ENCODE measurements at regions not wholly inside any gene's neighbourhood (a gene's known extent, or its start where the extent isn't known, plus 50 kb on each side); places are given as distances from the start of the nearest gene placed in this dataset.

GRCh38 chr2:44839771-44840502 lies 101.6 kb upstream of the SIX3 start:
- Histone ChIP-seq H3K4me2 (ENCODE audit: low read length) (no peak overlapping the region), H3K4me3 (ENCODE audit: low read length) (no peak overlapping the region), H3K36me3 (ENCODE audit: low read depth, low read length) (no peaks in the 10 kb centered on the region), H3K9me3 (ENCODE audit: low read length) (no peaks in the 10 kb centered on the region), H3K9ac (ENCODE audit: low read length) (no peak overlapping the region), H4K20me1 (ENCODE audit: low read length) (no peaks in the 10 kb centered on the region), H2AFZ (ENCODE audit: low read length) (no peak overlapping the region), H3F3A (ENCODE audit: low read length, unreplicated experiment) (no peaks in the 10 kb centered on the region), H3K27me3 (ENCODE audit: low read length) (peaks cover 17% of the 10 kb centered on the region; the same call in 1 of the 2 replicates), H3K4me1 (ENCODE audit: insufficient read depth, low read length) (no peaks in the 10 kb centered on the region), H3K79me2 (ENCODE audit: low read length) (no peaks in the 10 kb centered on the region), H3K27ac (ENCODE audit: low read length) (no peak overlapping the region), H3K9me2 (replicated peaks; ENCODE audit: low read length) (no peaks in the 10 kb centered on the region)
- CTCF ChIA-PET: no interaction called here
- no peak for TF ChIP-seq EZH2phosphoT487 (IDR thresholded peaks at IDR 0.05; ENCODE audit: borderline replicate concordance, low read length)
- TF ChIP-seq, protein P1, sequence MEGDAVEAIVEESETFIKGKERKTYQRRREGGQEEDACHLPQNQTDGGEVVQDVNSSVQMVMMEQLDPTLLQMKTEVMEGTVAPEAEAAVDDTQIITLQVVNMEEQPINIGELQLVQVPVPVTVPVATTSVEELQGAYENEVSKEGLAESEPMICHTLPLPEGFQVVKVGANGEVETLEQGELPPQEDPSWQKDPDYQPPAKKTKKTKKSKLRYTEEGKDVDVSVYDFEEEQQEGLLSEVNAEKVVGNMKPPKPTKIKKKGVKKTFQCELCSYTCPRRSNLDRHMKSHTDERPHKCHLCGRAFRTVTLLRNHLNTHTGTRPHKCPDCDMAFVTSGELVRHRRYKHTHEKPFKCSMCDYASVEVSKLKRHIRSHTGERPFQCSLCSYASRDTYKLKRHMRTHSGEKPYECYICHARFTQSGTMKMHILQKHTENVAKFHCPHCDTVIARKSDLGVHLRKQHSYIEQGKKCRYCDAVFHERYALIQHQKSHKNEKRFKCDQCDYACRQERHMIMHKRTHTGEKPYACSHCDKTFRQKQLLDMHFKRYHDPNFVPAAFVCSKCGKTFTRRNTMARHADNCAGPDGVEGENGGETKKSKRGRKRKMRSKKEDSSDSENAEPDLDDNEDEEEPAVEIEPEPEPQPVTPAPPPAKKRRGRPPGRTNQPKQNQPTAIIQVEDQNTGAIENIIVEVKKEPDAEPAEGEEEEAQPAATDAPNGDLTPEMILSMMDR (conservative IDR thresholded peaks at IDR 0.05; ENCODE audit: low read depth, low read length): no peak
- no peak for TF ChIP-seq EZH2 (IDR thresholded peaks at IDR 0.05; ENCODE audit: low read length, unreplicated experiment)
- DNase-seq (no peak), ATAC-seq (no peak)
- intact Hi-C loops (cut with micrococcal nuclease): no loop called here
- BruUV-seq (replicated peaks): no TSS peak
- POLR2A ChIA-PET (ENCODE audit: unreplicated experiment): interaction anchor here (0.6 kb wide), 1 partner anchor 163 kb away, joined by 4 read pairs; no protein-coding TSS in a partner anchor

- no peaks in the 10 kb centered on the region for H3F3A ChIP-seq (ENCODE audit: low read length, unreplicated experiment)
- H3K9me2 ChIP-seq (replicated peaks; ENCODE audit: low read length): no peaks in the 10 kb centered on the region
- H3K4me2 ChIP-seq (ENCODE audit: low read length): no peak overlapping the region
- no peak overlapping the region for H3K4me3 ChIP-seq (ENCODE audit: low read length)
- intact Hi-C loops (cut with micrococcal nuclease): no loop called here
- POLR2A ChIA-PET (ENCODE audit: unreplicated experiment): no interaction called here
- CTCF ChIA-PET: no interaction called here
- ATAC-seq: no peak
- no peak overlapping the region for H3K9ac ChIP-seq (ENCODE audit: low read length)
- H2AFZ ChIP-seq (ENCODE audit: low read length): no peak overlapping the region
- no peaks in the 10 kb centered on the region for H3K4me1 ChIP-seq (ENCODE audit: insufficient read depth, low read length)
- H3K36me3 ChIP-seq (ENCODE audit: low read depth, low read length): no peaks in the 10 kb centered on the region
- no peak overlapping the region for H3K27ac ChIP-seq (ENCODE audit: low read length)
- H3K27me3 ChIP-seq (ENCODE audit: low read length): peaks cover 17% of the 10 kb centered on the region; the same call in 1 of the 2 replicates
- H4K20me1 ChIP-seq (ENCODE audit: low read length): no peaks in the 10 kb centered on the region
- no peak for DNase-seq
- no peaks in the 10 kb centered on the region for H3K79me2 ChIP-seq (ENCODE audit: low read length)
- TF ChIP-seq, protein P1 (conservative IDR thresholded peaks at IDR 0.05; ENCODE audit: low read depth, low read length): no peak
- no peak for TF ChIP-seq EZH2 (IDR thresholded peaks at IDR 0.05; ENCODE audit: low read length, unreplicated experiment)
- TF ChIP-seq EZH2phosphoT487 (IDR thresholded peaks at IDR 0.05; ENCODE audit: borderline replicate concordance, low read length): no peak
- H3K9me3 ChIP-seq (ENCODE audit: low read length): no peaks in the 10 kb centered on the region
- BruUV-seq (replicated peaks): no TSS peak
Measured at GRCh38 chr2:44840503-44840850, 101.0 kb upstream of the SIX3 start.

GRCh38 chr2:44843086-44843485 lies 98.4 kb upstream of the SIX3 start:
- ChIA-PET CTCF (no interaction called here), POLR2A (ENCODE audit: unreplicated experiment) (no interaction called here)
- Histone ChIP-seq H4K20me1 (ENCODE audit: low read length) (no peaks in the 10 kb centered on the region), H3K9ac (ENCODE audit: low read length) (no peak overlapping the region), H3K4me1 (ENCODE audit: insufficient read depth, low read length) (no peaks in the 10 kb centered on the region), H3K79me2 (ENCODE audit: low read length) (no peaks in the 10 kb centered on the region), H3K9me3 (ENCODE audit: low read length) (no peaks in the 10 kb centered on the region), H3K9me2 (replicated peaks; ENCODE audit: low read length) (no peaks in the 10 kb centered on the region), H2AFZ (ENCODE audit: low read length) (no peak overlapping the region), H3K4me2 (ENCODE audit: low read length) (no peak overlapping the region), H3K4me3 (ENCODE audit: low read length) (no peak overlapping the region), H3F3A (ENCODE audit: low read length, unreplicated experiment) (no peaks in the 10 kb centered on the region), H3K27ac (ENCODE audit: low read length) (no peak overlapping the region), H3K27me3 (ENCODE audit: low read length) (peaks cover 22% of the 10 kb centered on the region), H3K36me3 (ENCODE audit: low read depth, low read length) (no peaks in the 10 kb centered on the region)
- no TSS peak for BruUV-seq (replicated peaks)
- TF ChIP-seq EZH2phosphoT487 (IDR thresholded peaks at IDR 0.05; ENCODE audit: borderline replicate concordance, low read length) (no peak), EZH2 (IDR thresholded peaks at IDR 0.05; ENCODE audit: low read length, unreplicated experiment) (no peak)
- TF ChIP-seq, protein P1 (conservative IDR thresholded peaks at IDR 0.05; ENCODE audit: low read depth, low read length): no peak
- intact Hi-C loops (cut with micrococcal nuclease): no loop called here
- DNase-seq (no peak), ATAC-seq (no peak)

Measured in PC-3 (cell line).